ENCODE measurements at regions not wholly inside any gene's neighbourhood (a gene's known extent, or its start where the extent isn't known, plus 50 kb on each side); places are given as distances from the start of the nearest gene placed in this dataset.

DNA sequence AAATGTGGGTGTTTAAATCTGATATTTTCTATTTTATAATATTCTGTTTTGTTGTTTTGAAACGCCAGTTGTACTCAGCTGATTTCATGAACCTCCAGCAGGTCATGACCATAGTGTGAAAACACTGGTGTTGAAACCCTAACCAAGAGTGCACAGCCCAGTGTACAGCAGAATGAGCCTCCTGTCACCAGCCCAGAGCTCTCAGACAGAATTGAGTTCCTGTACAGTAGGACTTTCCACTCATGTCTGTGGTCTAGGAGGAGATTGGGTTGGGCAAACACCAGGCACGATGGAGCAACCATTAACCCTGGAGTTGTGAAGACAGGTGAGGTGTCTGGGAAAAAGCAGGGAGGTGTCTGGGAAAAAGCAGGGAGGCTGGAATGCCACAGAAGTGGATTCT lies 908.8 kb downstream of the VRK1 start:
- WGBS, 2 donors (ENCODE audit: low coverage in 1 of 2): 56 to 60% methylated on average over 2 of the region's 2 CpGs
- Histone ChIP-seq H3K27ac (no peak overlapping the region), H3K4me1 (no peaks in the 10 kb centered on the region), H3K9me3 (no peaks in the 10 kb centered on the region), H3K36me3 (no peaks in the 10 kb centered on the region), H3K27me3 (peaks cover 15% of the 10 kb centered on the region), H3K4me3 (no peak overlapping the region)
- ATAC-seq: no peak
- no peak for TF ChIP-seq POLR2AphosphoS5 (IDR thresholded peaks at IDR 0.05)
- TF ChIP-seq EP300 (IDR thresholded peaks at IDR 0.05): no peak

DNA sequence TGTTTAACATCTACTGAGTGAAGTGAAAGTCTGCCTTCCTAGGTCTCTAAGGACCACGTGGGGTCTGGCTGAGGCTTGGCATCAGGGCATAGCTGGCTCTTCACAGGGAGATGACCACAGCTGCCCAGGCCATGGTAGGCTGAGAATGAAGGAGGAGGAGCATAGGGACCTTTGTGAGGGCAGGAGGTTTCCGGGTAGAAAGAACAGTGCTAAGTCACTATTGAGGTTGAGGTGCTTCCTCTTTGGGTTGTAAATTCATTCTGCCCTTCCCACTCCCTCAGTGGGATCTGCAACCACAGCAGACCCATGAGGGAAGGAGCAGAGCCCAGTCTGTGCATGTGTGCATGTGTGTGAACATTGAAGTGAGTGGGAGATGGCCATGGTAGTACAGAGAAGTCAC lies 909.6 kb downstream of the VRK1 start:
- ATAC-seq: no peak
- WGBS, 2 donors (ENCODE audit: low coverage in 1 of 2): 52 to 80% methylated on average over 1 to 2 of the region's 2 CpGs
- Histone ChIP-seq H3K36me3 (no peaks in the 10 kb centered on the region), H3K4me3 (no peak overlapping the region), H3K4me1 (no peaks in the 10 kb centered on the region), H3K27ac (no peak overlapping the region), H3K9me3 (no peaks in the 10 kb centered on the region), H3K27me3 (peaks cover 15% of the 10 kb centered on the region)
- TF ChIP-seq, protein P1, sequence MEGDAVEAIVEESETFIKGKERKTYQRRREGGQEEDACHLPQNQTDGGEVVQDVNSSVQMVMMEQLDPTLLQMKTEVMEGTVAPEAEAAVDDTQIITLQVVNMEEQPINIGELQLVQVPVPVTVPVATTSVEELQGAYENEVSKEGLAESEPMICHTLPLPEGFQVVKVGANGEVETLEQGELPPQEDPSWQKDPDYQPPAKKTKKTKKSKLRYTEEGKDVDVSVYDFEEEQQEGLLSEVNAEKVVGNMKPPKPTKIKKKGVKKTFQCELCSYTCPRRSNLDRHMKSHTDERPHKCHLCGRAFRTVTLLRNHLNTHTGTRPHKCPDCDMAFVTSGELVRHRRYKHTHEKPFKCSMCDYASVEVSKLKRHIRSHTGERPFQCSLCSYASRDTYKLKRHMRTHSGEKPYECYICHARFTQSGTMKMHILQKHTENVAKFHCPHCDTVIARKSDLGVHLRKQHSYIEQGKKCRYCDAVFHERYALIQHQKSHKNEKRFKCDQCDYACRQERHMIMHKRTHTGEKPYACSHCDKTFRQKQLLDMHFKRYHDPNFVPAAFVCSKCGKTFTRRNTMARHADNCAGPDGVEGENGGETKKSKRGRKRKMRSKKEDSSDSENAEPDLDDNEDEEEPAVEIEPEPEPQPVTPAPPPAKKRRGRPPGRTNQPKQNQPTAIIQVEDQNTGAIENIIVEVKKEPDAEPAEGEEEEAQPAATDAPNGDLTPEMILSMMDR (IDR thresholded peaks at IDR 0.05): no peak
- no peak for TF ChIP-seq POLR2A (IDR thresholded peaks at IDR 0.05)
- no peak for TF ChIP-seq EP300 (IDR thresholded peaks at IDR 0.05)
- no peak for TF ChIP-seq POLR2AphosphoS5 (IDR thresholded peaks at IDR 0.05)

DNA sequence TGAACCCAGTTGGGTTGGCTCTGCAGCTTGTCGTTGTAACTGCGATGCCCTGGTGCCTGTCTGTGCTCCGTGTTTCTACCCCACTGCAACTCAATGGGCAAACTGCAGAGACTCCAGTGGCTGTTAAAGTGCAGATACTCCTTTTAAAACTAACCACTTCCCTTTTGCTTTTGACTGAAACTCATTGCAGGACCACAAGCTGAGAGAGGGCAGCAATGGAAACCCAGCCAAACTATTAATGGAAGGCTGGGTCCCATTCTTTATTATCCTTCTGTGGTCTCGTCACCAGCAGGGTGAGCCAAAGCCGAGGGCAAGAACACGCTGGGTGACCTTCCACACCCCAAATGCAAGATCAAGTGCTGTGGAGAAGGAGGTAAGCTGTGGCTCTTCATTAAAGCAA lies 910.4 kb downstream of the VRK1 start:
- ATAC-seq: no peak
- Histone ChIP-seq H3K27ac (no peak overlapping the region), H3K27me3 (peaks cover 15% of the 10 kb centered on the region), H3K4me3 (no peak overlapping the region), H3K9me3 (no peaks in the 10 kb centered on the region), H3K4me1 (no peaks in the 10 kb centered on the region), H3K36me3 (no peaks in the 10 kb centered on the region)
- TF ChIP-seq POLR2AphosphoS5 (IDR thresholded peaks at IDR 0.05) (no peak), POLR2A (IDR thresholded peaks at IDR 0.05) (no peak), EP300 (IDR thresholded peaks at IDR 0.05) (no peak)
- TF ChIP-seq, protein P1 (IDR thresholded peaks at IDR 0.05): no peak
- WGBS, 2 donors (ENCODE audit: low coverage in 1 of 2): 64 to 80% methylated on average over 4 to 6 of the region's 6 CpGs

DNA sequence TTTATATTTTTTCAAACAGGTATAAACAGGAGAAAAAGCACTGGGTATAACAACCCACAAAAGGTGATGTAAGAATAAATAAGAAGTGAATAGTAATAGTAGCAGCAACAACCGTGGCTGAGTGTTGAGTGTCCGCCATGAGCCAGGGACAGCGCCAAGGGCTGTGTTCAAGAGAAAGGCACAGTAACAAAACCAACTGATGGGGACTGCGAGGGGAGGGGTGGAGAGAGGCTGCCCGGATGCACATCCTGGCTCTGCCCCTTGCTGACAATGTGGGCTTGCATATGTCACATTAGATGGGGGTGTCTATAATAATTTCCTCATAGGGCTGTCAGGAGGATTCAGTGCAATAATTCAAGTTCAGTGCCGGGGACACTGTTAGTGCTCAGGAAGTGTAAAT lies 912.4 kb downstream of the VRK1 start:
- no peak for ATAC-seq
- H3K4me3 ChIP-seq: no peak overlapping the region
- H3K27me3 ChIP-seq: peaks cover 15% of the 10 kb centered on the region
- no peaks in the 10 kb centered on the region for H3K36me3 ChIP-seq
- TF ChIP-seq POLR2AphosphoS5 (IDR thresholded peaks at IDR 0.05) (no peak), EP300 (IDR thresholded peaks at IDR 0.05) (no peak), POLR2A (IDR thresholded peaks at IDR 0.05) (no peak)
- TF ChIP-seq, protein P1 (IDR thresholded peaks at IDR 0.05): no peak
- no peaks in the 10 kb centered on the region for H3K4me1 ChIP-seq
- WGBS, 2 donors (ENCODE audit: low coverage in 1 of 2): 68 to 73% methylated on average over 5 to 6 of the region's 6 CpGs
- no peak overlapping the region for H3K27ac ChIP-seq
- H3K9me3 ChIP-seq: no peaks in the 10 kb centered on the region

DNA sequence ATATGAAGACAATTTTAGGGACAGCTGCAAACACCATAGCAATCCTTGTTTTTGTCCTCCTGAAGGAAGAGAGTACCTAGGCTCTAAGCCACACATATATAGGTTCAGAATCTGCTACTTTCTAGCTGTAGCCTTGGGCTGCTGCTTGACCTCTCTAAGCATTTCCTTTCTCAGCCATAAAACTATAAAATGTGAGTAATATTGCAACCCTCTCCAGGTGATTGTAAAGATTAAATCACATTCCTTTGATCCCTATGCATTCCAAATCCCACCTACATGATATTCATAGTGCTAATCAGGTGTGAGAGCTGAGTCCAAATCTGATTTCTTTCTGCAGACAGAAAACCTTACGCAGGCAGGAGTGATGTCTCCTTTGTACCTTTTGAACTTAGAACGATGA lies 913.5 kb downstream of the VRK1 start:
- no peak for TF ChIP-seq EP300 (IDR thresholded peaks at IDR 0.05)
- TF ChIP-seq, protein P1 (IDR thresholded peaks at IDR 0.05): no peak
- no peak for TF ChIP-seq POLR2A (IDR thresholded peaks at IDR 0.05)
- TF ChIP-seq POLR2AphosphoS5 (IDR thresholded peaks at IDR 0.05): no peak
- Histone ChIP-seq H3K4me3 (no peak overlapping the region), H3K36me3 (no peaks in the 10 kb centered on the region), H3K27me3 (peaks cover 15% of the 10 kb centered on the region), H3K27ac (no peak overlapping the region), H3K9me3 (no peaks in the 10 kb centered on the region), H3K4me1 (no peaks in the 10 kb centered on the region)
- 77 to 90% methylated on average over 2 of the region's 2 CpGs for WGBS, 2 donors (ENCODE audit: low coverage in 1 of 2)
- no peak for ATAC-seq
